HG02798 (cell line): ENCODE measurements at regions not wholly inside any gene's neighbourhood (a gene's known extent, or its start where the extent isn't known, plus 50 kb on each side); places are given as distances from the start of the nearest gene placed in this dataset.
"Not testable (repeated sequence)": the region's sequence is repeated elsewhere in the genome, so short reads cannot be mapped to it uniquely, and the experiment has no call there.

Experiments
- ATAC-seq: cut with Tn5 transposase; IDR thresholded peaks from one replicate; pipeline ENCODE4 v1.9.1; 2021; ENCODE audit warnings: mild to moderate bottlenecking; ENCODE audit not compliant: unreplicated experiment, poor library complexity

DNA sequence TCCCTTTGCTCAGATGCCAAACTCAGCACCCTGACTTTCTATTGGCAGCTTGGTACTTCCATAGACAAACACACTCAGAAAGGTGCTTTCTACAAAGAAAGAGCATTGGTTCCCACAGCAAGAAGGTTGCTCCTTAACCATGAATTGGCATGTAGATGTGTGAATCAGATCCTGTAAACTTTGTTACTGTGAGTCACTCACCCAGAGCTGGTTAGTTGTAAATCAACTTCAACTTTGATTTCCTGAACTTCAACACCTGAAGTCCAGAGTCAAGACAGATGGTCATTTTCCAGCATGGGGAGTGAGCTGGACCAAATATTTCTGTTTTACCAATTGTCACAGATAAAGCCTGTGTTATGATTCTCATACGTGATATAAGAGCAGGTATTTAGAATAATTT is 797.2 kb downstream of the TNS3 start:
- ATAC-seq: no peak

- no peak for ATAC-seq
Measured at GRCh38 chr7:46781901-46782439, 799.9 kb downstream of the TNS3 start.

DNA sequence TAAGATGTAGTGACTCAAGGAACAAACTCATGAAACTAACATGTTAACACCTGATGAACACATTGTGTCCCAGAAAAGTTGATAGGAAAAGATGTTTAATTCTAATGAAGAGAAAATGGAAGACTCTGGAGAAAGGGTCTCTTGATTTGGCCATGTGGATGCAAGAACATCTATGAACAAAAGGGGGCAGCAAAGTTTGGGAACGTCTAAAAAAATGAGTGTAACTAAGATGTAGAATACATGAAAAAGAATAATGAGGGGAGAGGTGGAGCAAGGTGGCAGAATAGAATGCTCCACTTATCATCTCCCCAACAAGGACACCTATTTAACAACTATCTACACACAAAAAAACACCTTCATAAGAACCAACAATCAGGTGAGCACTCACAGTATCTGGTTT is 805.1 kb downstream of the TNS3 start:
- no peak for ATAC-seq

GRCh38 chr7:46775776-46776175 is 806.1 kb downstream of the TNS3 start:
- ATAC-seq: no peak

- no peak for ATAC-seq
Measured at GRCh38 chr7:46775020-46775419, 806.9 kb downstream of the TNS3 start.

- ATAC-seq: no peak
Measured at GRCh38 chr7:46774515-46774914, 807.4 kb downstream of the TNS3 start.

DNA sequence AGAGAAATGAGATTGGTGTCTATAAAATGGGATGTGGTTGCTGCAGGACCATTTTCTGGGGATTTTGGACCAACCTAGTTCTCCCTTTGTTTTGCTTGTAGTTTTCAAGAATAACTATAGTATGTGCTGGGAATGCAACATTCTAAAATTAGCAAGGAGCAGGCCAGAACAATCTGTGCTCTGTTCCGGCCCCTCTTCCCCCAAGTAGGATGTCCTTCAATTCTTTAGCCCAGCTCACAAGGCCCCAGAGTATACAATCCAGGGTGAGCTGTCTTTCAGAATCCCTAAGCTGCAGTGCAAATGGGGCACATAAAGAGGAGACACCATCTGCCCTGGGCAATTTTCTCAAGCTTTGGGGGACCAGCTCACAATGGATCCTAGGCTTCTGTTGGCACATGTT is 809.1 kb downstream of the TNS3 start:
- no peak for ATAC-seq

DNA sequence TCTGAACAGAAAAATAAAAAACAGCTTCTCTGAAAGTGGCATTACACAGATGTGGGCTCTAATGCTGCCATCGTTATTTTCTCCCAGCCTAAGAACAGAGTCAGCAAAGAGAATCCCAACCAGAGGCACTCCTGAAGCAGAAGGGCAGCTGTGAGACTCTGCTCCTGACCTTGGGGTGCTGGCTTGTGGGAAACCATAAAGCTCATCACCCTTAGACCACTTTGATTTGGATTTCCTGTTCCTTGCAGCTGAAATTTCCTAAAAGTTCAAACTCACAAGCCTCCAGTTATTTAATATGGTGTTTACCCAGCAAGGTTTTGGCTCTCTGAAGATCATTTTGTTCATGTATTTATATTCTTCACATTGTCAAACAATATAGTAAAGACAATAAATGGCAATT is 814.8 kb downstream of the TNS3 start:
- ATAC-seq: no peak

GRCh38 chr7:46764100-46764936 is 817.6 kb downstream of the TNS3 start:
- no peak for ATAC-seq

DNA sequence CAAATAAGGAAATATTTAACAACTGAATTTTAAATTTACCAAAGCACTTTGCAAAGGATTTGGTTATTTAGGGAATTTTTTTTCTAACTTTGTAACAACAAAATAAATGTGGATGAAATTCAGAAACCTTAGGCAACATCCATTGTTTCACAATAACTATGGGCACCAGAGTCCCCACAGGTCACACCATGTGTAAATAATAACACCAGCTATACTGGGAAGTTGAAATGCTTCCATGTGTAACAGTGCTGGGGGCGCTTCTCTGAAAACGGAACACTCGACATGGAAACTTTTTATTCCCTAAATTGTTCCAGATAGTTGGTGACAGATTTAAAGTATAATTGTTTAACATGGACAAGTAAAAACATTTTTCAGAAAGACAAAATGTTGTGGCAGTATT is 818.6 kb downstream of the TNS3 start:
- no peak for ATAC-seq

GRCh38 chr7:46759711-46760480 is 822.0 kb downstream of the TNS3 start:
- ATAC-seq: no peak

- ATAC-seq: no peak
Measured at GRCh38 chr7:46756996-46757395, 824.9 kb downstream of the TNS3 start.

DNA sequence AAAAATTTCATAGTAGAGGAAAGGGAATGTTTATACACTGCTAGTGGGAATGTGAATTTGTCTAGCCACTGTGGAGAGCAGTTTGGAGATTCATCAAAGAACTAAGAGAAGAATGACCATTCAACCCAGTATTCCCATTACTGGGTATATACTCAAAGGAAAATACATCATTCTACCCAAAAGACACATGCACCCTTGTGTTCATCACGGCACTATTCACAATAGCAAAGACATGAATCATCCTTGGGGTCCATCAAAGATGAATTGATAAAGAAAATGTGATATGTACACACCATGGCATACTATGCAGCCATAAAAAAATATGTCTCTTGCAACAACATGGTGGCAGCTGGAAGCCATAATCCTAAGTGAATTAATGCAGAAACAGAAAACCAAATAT is 825.7 kb downstream of the TNS3 start:
- no peak for ATAC-seq

DNA sequence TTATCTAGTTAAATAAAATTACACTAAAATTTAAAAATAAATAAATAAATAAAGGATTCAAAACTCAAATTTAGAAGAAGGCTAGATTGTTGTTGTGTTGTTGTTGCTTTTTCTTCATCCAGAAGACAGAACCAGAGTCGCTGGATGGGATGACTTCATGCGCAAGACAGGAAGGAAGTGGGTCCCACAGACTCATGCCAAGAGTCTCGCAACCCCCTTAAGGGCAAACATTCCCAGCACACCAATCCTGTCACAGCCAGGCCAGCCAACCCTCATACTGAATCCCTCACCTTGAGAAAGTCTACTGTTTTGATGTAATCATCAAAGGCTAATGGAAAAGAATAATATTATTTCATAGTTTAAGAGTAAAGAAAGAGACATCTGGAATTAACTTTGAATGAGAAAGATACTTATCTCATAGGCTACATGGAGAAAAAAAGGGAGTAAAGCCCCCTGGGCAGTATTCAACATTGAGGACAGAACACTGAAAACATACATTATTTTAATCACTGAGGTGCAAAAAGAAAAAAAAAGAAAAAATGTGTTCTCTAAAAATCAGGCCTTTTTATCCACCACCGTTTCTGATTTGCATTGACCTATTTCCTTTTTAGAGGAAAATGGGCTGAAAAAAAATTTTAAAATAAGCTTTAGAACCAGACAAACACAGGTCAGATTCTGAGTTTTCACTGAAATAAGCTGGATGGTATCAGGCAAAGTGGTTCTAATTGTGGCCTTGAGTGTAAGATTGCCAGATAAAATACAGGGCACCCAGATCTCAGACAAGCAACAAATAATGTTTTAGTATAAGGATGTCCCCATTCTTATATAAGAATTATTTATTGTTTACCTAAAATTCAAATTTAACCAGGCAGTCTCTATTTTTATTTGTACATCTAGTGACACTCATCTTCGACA is 826.5 kb downstream of the TNS3 start:
- ATAC-seq: no peak

DNA sequence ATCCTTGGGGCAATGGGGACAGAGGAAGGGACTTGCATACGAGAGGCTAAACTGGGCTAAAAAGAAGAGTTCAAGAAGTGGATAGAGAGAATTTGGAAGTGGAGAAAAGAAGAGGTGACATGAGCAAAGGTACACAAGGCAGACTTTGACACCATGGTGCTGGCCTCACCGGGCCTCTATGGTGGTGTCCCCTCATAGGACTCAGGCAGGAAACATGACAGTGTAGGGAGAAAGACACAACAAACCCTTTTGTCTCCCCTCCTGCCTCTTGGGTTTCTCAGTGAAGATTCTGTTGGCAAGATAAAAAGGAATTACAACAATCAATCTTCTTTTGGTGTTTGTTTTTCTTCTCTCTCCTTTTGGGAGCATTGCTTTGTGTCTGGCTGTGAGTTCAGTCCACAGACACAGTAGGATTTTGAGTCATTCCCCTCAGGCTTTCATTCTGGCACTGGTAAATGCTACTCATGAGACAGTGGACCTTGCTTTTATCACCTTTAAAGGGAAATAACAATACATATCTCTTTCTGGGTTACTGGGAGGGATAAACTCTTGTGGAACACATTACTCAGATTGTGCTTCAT is 827.7 kb downstream of the TNS3 start:
- ATAC-seq: no peak

GRCh38 chr7:46753662-46754061 is 828.2 kb downstream of the TNS3 start:
- ATAC-seq: no peak

DNA sequence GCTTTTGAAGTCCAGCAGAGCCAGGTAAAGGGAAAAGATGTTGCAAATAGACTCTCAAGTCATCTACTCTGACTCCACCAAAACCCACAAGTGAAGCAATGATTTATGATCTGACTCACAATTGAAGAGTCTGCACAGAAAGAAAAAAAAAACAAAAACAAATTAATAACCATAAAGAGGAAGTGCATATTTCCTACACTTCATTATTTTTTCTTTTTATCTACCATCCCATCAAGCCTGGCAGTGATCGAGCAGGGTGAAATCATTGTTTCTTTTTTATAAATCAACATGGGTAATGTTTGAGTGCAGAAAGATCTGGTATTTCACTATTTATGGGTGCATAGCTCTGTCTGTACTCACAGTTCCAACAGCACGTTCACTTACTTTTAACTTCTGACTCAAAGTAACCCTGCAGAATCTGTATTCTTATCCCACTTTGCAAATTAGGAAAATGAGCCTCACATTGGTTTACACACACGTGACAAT is 829.0 kb downstream of the TNS3 start:
- ATAC-seq: no peak

DNA sequence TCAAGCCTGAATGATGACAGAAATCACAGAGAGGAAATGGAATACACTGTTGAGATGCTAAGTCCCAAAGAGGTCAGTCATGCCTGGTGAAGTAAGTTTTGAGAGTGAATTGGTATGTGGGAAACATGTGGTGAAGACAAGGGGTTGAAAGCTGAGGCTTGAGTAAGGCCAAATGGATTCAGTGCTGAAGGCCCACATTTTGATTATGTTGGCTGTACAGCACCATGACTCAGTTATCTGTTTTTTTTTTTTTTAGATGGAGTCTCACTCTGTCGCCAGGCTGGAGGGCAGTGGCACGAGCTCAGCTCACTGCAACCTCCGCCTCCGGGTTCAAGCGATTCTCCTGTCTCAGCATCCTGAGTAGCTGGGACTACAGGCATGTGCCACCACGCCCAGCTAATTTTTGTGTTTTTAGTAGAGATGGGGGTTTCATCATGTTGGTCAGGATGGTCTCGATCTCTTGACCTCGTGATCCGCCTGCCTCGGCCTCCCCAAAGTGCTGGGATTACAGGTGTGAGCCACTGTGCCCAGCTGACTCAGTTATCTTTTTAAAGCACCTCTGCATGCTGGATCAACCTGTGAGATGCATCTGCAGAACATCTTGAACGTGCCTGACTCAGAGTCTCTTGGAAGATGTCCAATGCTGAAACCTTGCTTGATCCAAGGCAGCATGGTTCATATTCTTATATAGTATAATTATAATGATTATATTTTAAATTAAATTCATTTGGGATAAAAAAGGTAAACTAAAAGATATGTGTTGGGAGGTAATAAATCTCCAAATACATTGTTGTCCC is 829.8 kb downstream of the TNS3 start:
- not testable (repeated sequence) for ATAC-seq

- ATAC-seq: no peak
Measured at GRCh38 chr7:46751471-46751870, 830.4 kb upstream of the IGFBP3 start.
